ENCODE measurements at regions not wholly inside any gene's neighbourhood (a gene's known extent, or its start where the extent isn't known, plus 50 kb on each side); places are given as distances from the start of the nearest gene placed in this dataset.

GRCh38 chr22:49068861-49069500 is 758.7 kb downstream of the BRD1 start:
- TF ChIP-seq CTCF (conservative IDR thresholded peaks at IDR 0.05; ENCODE audit: low read depth, low read length) (no peak), EZH2 (IDR thresholded peaks at IDR 0.05; ENCODE audit: low read length, unreplicated experiment) (no peak), EZH2phosphoT487 (IDR thresholded peaks at IDR 0.05; ENCODE audit: borderline replicate concordance, low read length) (no peak)

Measured in PC-3 (cell line).